ENCODE measurements at regions not wholly inside any gene's neighbourhood (a gene's known extent, or its start where the extent isn't known, plus 50 kb on each side); places are given as distances from the start of the nearest gene placed in this dataset.

DNA sequence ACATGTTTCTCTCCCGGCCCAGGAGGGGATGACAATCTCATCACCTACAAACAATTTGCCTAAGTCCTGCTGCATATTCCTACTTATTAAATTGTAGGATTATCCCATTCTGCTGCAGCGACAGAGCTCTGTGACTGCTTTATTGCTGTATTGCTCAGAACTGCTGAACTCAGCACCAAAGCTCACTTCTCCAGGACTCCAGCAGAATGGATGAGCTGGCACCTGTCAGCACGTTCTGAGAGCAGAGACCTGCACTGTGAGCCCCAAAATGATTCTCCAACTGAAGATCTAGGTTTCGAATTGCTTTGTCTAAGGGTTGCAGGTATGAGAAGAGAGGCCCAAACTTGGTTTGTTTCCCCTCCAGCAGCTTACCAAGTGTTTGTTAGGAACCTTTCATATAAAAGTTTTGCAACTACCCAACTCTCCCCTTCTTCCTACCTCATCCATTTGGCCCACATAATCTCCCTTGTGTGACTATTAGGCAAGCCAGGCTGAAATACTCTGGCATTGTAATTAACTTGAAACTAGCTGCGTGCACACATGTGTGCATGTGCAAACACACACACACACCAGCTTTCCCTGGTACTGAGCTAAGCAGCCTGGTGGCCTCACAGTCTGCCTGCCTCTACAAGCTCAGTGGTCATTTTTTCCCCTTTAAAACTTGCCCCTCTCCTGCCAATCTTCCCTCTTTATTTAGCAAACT, 161.4 kb upstream of the CAMK1G start:
- Histone ChIP-seq H3K36me3 (ENCODE audit: insufficient read depth, low read length) (no peaks in the 10 kb centered on the region), H3F3A (ENCODE audit: insufficient read depth, low read length, poor library complexity, severe bottlenecking) (no peaks in the 10 kb centered on the region), H3K9me2 (ENCODE audit: insufficient read depth, low read length) (no peaks in the 10 kb centered on the region), H3K79me2 (replicated peaks; ENCODE audit: insufficient read depth, low read length) (no peaks in the 10 kb centered on the region), H2AFZ (ENCODE audit: low read depth, low read length) (no peak overlapping the region), H3K4me2 (ENCODE audit: low read length) (no peak overlapping the region), H4K20me1 (ENCODE audit: insufficient read depth) (no peaks in the 10 kb centered on the region), H3K27ac (ENCODE audit: low read length) (no peak overlapping the region), H3K4me3 (ENCODE audit: low read length) (no peak overlapping the region), H3K9ac (ENCODE audit: low read length) (no peak overlapping the region), H3K9me3 (ENCODE audit: low read length) (no peaks in the 10 kb centered on the region), H3K27me3 (ENCODE audit: insufficient read depth, low read depth, low read length) (no peaks in the 10 kb centered on the region)
- TF ChIP-seq POLR2AphosphoS5 (IDR thresholded peaks at IDR 0.05), result no peak
- TF ChIP-seq MXI1 (conservative IDR thresholded peaks at IDR 0.05; ENCODE audit: poor library complexity, severe bottlenecking), result no peak
- TF ChIP-seq CTCF (IDR thresholded peaks at IDR 0.05; ENCODE audit: poor library complexity, severe bottlenecking), result no peak
- TF ChIP-seq EP300 (conservative IDR thresholded peaks at IDR 0.05; ENCODE audit: poor library complexity, severe bottlenecking), result no peak
- no peak for TF ChIP-seq TAF1 (IDR thresholded peaks at IDR 0.05; ENCODE audit: low read depth)
- TF ChIP-seq EZH2 (IDR thresholded peaks at IDR 0.05; ENCODE audit: borderline replicate concordance, insufficient read depth, low read length, poor library complexity, severe bottlenecking), result no peak
- TF ChIP-seq RAD21 (conservative IDR thresholded peaks at IDR 0.05), result no peak
- no peak for TF ChIP-seq SMC3 (conservative IDR thresholded peaks at IDR 0.05; ENCODE audit: poor library complexity)
- TF ChIP-seq, protein P1, sequence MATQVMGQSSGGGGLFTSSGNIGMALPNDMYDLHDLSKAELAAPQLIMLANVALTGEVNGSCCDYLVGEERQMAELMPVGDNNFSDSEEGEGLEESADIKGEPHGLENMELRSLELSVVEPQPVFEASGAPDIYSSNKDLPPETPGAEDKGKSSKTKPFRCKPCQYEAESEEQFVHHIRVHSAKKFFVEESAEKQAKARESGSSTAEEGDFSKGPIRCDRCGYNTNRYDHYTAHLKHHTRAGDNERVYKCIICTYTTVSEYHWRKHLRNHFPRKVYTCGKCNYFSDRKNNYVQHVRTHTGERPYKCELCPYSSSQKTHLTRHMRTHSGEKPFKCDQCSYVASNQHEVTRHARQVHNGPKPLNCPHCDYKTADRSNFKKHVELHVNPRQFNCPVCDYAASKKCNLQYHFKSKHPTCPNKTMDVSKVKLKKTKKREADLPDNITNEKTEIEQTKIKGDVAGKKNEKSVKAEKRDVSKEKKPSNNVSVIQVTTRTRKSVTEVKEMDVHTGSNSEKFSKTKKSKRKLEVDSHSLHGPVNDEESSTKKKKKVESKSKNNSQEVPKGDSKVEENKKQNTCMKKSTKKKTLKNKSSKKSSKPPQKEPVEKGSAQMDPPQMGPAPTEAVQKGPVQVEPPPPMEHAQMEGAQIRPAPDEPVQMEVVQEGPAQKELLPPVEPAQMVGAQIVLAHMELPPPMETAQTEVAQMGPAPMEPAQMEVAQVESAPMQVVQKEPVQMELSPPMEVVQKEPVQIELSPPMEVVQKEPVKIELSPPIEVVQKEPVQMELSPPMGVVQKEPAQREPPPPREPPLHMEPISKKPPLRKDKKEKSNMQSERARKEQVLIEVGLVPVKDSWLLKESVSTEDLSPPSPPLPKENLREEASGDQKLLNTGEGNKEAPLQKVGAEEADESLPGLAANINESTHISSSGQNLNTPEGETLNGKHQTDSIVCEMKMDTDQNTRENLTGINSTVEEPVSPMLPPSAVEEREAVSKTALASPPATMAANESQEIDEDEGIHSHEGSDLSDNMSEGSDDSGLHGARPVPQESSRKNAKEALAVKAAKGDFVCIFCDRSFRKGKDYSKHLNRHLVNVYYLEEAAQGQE (IDR thresholded peaks at IDR 0.05; ENCODE audit: borderline replicate concordance), result no peak

- TF ChIP-seq RAD21 (conservative IDR thresholded peaks at IDR 0.05) (no peak), MXI1 (conservative IDR thresholded peaks at IDR 0.05; ENCODE audit: poor library complexity, severe bottlenecking) (no peak), TAF1 (IDR thresholded peaks at IDR 0.05; ENCODE audit: low read depth) (no peak), EZH2 (IDR thresholded peaks at IDR 0.05; ENCODE audit: borderline replicate concordance, insufficient read depth, low read length, poor library complexity, severe bottlenecking) (no peak), POLR2AphosphoS5 (IDR thresholded peaks at IDR 0.05) (no peak), SMC3 (conservative IDR thresholded peaks at IDR 0.05; ENCODE audit: poor library complexity) (no peak), CTCF (IDR thresholded peaks at IDR 0.05; ENCODE audit: poor library complexity, severe bottlenecking) (no peak), EP300 (conservative IDR thresholded peaks at IDR 0.05; ENCODE audit: poor library complexity, severe bottlenecking) (no peak)
- TF ChIP-seq, protein P1 (IDR thresholded peaks at IDR 0.05; ENCODE audit: borderline replicate concordance), result no peak
- Histone ChIP-seq H4K20me1 (ENCODE audit: insufficient read depth) (no peaks in the 10 kb centered on the region), H3K9ac (ENCODE audit: low read length) (no peak overlapping the region), H3K27me3 (ENCODE audit: insufficient read depth, low read depth, low read length) (no peaks in the 10 kb centered on the region), H3K4me2 (ENCODE audit: low read length) (no peak overlapping the region), H3F3A (ENCODE audit: insufficient read depth, low read length, poor library complexity, severe bottlenecking) (no peaks in the 10 kb centered on the region), H3K9me3 (ENCODE audit: low read length) (no peaks in the 10 kb centered on the region), H3K27ac (ENCODE audit: low read length) (no peak overlapping the region), H3K4me3 (ENCODE audit: low read length) (no peak overlapping the region), H3K9me2 (ENCODE audit: insufficient read depth, low read length) (no peaks in the 10 kb centered on the region), H3K36me3 (ENCODE audit: insufficient read depth, low read length) (no peaks in the 10 kb centered on the region), H2AFZ (ENCODE audit: low read depth, low read length) (no peak overlapping the region), H3K79me2 (replicated peaks; ENCODE audit: insufficient read depth, low read length) (no peaks in the 10 kb centered on the region)
Observed at GRCh38 chr1:209425959-209426358, 157.6 kb upstream of the CAMK1G start.
